Central memory CD4-positive, alpha-beta T cell (primary cell): ENCODE measurements at regions not wholly inside any gene's neighbourhood (a gene's known extent, or its start where the extent isn't known, plus 50 kb on each side); places are given as distances from the start of the nearest gene placed in this dataset.

Source experiments
- DNase-seq: peaks from one replicate; pipeline ENCODE4 v3.0.0; 2022

DNA sequence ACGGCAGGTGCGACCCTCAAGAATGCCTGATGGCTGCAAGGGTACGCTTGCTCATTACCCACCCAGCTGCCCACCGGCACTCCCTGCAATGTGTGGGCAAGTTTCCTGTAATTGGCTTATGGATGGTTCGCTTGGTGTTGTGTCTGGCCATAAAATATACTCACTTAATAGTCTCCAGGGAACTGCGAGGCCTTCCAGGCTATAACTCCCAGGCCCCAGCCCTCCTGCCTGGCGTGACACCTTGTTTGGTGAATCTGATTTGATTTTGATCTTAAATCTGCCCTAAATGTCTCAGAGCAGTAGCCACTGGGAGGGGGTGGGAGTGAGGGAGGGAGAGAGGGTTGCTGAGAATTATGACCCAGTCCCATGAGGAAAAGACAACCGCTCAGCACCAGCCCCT lies 572.2 kb downstream of the BUD13 start:
- no peak for DNase-seq

DNA sequence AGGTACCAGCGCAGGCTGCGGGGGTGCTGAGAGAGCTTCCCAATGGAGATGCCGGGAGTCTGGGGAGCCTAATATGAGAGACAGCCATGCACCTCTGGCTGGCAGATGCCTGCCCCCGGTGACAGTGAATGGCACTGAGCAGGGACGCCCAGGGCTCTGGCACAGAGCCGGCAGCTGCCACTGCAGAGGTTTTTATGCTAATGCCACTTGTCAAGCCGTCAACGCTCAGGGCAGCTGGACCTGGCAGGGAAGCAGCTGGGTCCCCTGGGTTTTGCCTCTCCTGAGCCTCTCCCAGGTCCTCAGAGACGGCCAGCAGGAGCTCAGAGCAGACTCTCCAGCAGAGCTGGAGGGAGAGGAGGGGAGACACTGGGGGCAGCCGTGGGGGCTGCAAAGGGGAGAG lies 573.6 kb downstream of the BUD13 start:
- DNase-seq, result no peak

DNA sequence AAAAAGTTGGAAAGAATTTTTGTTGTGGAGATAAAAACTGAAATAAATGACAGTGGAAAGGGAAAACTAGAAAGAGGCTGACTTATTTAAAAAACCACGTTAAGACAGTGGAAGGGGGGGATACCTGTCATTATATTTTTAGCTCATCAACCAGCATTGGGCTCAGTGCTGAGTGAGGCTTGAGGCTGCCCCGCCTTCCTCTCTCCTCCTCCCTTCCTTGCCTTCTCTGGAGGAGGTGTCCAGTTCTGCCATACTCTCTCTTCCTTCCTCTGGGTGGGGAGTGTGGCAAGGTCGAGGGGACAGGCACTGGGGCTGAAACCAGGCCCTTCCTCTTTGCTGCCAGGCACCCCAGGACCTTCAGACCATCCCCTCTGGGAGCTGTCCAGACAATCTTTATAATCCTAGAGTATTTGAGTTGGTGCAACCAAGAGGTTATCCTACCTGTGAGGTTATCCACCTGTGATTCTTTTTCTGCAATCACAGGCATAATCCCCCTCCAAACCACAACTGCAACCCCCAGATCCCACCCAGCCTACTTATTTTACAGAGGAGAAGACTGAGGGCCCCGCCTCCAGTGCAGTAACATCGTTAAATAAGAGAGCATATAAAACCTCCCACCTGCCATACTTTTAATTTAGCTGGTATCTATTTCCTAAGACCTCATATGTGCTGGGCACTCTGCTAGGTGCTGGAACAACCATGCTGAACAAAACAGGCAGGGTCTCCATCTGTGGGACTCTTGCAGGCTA lies 578.5 kb downstream of the BUD13 start:
- DNase-seq, result no peak

DNA sequence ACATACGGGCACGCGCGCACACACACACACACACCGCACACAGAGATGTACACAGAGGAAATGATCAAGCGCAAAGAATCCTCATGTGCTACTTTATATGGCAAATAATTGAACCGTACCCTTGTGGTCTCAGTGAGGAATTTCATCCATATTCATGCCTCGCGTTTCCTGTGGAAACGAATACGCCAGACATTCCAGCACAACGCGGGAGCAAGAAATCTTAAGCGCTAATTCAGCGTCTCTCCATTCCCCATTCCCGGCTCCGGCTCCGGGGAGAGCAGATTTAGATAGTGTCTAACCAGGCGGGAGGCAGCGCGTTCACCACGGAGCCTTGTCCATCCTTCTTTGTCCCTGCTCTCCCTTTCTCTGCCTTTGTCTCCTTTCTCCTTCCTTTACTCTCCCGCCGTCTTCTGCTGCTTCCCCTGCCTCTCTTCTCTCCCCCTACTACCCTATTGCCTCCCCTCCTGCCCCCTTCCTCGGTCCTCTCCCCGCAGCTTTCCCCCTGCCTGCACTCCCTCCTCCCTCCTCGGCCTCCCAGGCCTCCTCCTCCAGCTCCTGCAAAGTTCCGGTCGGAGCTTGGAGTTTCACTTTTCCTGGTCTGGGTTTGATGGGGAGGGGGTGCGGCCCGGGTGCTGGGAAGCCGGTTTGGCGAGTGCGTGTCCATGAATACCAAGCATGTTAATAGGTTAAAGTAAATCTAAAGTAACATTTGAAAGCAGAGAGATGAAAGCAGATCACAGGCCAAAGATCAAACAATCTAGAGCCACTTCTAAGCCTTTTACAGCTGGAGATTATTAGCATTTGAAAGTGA lies 579.3 kb downstream of the BUD13 start:
- DNase-seq, result no peak

DNA sequence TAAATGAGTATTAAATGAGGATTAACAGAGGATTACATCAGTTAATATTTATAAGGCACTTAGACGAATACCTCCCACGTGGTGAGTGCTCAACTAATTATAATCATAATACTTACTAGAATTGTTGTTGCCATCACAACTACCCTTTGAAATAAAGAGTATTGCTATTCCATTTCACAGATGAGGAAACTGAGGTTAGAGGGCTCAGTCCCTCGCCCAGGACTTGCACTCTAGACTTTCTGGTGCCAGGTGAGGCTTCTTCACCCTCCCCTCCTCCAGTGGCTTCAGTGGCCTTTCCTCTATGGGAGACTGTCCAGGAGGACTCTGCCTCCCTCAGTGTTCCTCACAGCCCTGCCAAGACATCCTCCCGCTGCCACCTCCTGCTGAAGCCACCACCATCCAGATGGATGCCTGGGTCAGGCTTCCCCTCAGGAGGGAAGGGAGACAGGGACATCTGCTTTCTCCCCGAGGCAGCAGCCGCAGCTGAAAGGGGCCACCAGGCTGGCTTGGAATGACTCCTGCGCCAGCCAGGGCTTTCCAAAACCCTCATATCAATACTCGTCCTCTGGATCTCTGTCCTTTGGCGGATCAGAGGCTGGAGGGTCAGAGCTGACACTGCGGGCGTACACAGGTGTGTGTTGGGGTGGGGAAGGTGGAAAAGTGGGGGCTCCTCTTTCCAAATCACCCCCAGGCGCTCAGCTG lies 580.1 kb downstream of the BUD13 start:
- no peak for DNase-seq

DNA sequence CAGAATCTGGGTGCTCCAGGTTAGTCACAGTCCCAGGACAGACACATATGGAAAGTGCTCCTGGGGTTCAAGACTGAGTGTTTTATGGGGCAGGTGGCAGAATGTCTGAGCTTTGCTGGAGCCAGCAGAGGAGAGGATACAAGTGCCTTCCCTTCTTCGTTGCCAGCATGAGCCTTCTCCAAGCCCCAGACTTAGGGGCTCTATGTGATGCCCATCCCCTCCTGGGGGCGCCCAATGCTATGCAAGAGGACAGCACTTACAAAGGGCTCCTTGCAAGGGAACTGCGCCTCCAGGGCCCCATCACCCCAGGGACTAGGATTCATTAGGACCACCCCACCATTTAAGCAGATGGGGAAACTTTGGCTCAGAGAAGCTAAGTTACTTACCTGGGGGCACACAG lies 581.9 kb downstream of the BUD13 start:
- no peak for DNase-seq

DNA sequence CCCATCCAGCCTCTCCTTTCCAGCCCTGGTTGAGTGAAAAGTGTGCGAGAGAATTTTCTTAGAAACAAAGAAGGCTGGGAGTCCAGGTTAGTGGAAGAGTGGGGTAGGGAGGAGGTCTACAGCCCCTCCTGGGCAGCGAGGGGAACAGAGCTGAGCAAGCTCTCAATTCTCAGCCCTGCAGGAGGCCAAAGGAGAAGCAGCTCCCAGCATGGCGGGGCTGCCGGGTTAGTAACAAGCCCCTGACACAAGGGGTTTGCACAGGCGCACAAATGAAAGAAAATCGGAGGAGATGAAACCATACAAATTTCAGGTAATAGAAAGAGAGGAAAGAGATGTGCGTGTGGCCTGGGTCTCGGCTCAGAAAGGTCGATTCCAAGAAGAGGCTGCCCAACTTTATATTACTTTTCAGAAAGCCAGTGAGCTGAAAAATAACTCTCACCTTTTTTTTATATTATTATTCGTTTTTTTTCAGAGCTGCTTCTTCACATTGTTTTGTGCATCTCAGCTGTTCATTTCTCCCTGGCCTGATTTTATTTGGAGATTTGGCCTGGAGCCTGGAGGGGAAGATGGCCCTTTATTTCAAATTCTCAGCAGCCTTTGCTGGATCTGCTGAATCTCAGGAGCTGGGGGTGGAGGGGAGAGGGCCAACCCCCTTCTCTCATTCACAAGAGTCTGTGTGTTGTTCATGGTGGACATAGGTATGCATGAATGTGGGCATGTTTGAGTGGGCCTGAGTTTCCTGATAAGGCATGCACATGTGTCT lies 583.2 kb downstream of the BUD13 start:
- DNase-seq, result no peak

DNA sequence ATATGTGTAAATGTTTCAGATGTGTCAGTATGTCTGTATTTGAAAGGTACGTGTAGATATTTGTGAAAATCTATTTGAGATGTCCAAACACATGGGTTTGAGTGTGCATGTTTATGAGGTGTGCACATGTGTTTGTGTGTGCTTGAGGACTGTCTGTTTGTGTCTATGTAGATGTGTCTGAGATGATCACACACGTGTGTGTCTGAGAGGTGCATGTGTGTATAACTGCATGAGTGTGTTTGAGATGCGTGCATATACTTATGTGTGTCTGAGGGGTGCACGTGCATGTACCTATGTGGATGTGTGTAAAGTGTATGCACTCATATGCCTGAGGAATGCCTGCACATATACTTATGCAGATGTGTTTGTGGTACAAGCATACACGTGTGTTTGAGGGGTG lies 584.4 kb downstream of the BUD13 start:
- no peak for DNase-seq

DNA sequence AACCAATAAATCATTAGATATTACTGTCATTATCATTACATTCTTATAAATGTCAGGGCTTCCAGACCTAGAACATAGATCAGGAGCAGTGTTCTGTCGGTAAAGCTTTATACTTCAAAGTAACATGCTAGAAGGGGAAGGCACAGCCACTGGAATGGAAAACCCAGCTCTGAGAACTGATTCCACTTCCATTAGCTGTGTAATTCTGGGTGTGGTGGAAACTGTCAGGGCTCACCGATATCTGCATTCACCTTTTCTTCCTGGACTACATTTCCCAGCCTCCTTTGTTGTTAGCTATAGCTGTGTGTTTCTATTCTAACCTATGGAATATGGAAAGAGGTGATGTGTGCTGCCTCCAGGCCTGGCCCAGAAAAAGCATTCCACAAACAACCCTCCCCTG lies 585.8 kb downstream of the BUD13 start:
- DNase-seq, result no peak

DNA sequence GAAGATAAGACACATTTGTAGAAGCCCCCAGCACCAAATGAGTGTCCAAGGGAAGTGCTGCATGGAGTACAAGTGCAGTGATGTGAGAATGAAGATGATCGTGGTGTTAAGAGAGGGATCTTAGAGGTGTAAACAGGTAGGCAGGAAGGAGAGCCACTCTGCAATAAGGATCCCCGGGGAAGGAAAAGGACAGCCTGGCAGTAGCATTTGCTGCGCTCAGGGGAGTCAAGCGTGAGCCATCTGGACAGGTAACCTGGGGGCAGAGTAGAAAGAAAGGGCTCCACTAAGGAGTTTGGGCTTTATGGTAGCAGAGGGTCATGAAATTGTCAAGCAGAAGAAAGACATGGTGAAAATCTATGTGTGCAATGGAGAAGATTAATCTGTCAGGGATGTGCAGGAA lies 587.2 kb downstream of the BUD13 start:
- DNase-seq, result no peak

DNA sequence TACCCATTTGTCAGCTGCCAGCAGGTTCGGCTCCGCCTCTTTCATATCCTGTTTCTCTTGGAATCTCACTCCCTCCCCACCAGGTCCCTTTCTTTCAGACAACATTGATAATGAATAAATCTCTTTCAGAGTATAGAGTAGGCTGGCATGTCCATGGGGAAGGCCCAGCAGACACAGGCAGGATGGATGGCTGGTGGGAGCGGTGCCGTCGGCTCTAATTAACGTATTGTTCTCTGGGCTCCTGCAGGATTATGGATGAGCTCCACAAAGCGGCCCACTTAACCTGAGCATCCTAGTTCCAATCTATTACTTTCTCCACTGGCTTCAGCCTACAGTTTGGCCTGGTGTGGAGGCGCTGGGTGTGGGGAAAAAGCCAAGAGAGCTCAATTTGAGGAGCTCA lies 588.0 kb downstream of the BUD13 start:
- no peak for DNase-seq

DNA sequence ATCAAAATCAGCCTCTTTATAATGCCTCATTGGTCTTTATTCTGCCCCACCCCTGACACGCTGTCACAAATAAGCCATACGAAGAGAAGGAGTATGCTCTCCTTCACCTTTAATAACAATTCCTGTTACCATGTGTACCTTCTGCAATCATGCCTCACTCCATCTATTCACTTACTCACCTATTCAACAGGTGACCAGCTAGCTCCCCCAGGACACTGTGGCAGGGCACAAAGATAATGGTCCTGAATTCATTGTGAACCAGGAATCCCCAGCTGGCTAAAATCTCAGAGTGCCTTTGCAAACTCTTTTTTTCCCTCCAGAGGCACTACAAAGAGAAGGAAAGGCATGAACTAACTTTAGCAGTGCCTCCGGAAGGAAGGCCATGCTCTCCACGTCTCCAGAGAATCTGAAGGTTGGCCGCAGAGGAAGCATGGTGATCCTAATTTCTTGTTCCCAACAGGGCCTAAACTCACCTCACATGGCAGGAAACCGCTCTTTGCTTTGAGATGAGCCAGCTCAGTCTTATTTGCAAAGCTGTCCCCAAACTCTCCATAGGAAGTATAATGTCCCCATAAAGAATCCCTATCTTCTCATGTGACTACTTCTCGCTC lies 590.3 kb downstream of the BUD13 start:
- DNase-seq, result no peak

DNA sequence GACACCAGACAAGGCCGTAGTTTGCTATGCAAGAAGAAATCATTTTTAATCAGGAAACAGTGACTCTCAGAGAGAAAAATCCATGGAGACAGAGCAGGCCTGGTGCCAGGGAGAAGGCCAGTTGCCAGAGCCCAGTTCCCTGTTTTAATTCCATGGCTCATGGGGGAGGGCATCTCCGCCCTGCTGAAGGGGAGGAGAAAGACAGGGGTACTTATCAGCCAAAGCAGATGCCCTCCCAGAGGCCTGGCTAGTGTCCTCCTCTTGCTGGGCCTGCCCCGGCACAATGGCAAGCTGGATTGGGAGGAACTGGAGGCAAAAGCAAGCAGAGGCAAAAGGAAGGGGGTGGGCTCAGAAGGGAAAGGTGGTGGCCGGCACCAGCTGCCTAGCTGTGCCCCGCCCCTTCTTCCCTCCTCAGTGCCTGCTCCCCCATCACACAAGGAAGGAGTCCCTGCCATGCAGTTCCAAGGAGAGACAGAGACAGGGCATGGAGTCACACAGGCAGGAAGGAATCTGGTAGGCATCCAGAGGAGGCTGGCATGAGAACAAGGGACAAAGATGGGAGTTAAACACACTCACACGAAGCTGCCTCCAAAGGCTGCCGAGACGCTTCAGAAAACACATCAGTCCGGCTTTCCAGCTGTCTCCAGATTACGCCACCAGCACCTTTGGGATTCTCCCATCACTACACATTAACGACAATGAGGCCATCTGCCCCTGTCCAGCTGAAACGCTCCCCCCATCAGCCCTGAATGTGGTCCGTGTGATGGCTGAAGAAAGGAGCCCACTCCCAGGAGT lies 591.8 kb downstream of the BUD13 start:
- DNase-seq, result no peak

DNA sequence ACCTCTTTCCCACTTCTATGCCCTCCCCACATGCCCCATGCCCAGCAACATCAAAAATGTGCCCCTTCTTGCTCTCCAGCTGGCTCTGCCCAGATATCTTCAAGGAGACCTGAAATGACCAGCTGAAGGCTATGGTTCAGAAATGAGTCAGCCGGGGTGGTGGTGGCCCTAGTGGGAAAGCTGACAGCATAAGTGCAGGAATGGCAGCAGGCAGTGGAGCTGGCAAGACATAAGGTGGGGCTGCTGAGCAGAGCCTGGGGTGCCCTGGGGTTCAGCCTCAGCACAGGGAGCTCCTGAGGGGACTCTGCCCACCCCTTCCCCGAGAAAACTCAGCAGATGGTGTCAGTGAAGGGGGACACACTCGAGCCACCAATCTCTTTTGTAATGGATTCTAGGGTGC lies 593.4 kb downstream of the BUD13 start:
- no peak for DNase-seq

DNA sequence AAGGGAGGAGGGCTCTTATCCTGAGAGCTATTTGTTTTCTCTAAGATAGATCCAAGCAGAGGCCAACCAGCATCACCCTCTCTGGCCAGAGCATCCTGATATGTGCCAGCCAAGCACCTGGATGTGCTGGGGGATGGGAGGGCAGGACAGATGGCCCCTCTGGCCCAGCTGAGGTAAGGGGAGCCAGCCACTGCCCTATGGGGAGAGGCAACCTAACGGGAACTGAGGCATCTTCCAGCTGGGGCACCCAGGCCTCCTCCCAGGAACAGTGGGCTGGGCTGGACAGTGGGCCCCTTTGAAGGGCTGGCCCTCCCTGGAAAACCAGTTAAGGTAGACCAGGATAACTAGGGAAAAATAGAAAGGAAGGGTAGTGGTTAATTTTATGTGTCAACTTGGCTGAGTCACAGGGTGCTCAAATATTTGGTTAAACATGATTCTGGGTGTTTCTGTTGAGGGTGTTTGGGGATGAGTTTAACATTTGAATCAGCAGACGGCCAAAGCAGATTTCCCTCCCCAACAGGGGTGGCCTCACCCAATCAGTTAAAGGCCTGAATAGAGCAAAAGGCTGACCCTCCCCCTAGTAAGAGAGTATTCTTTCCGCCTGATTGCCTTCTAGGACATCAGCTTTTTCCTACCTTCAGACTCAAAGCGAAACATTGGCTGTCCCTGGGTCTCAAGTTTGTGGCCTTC lies 595.1 kb downstream of the BUD13 start:
- DNase-seq, result no peak

DNA sequence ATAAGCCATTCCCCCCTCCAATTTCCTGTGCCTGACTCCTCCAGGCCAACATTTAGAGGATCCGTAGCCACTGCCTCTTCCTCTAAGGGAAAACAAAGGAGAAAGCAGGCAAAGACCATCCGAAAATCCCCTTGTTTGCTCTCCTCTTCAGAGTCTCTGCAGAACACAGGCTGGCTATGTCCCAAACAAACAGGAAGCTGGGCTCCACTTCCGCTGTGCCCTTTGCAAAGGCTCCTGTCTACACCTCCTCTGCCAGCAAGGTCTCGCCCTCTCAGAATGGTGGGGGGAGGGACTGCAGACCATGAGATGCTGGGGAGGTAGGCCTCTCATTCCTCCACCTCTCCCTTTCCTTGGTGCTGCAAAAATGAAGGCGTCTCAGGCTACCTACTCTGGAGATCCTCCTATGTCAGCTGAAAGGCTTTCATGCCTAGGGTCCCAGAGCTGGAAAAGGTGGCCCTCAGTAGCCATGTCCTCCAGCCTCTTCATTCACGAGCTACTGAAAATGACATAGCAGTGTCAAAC lies 596.2 kb downstream of the BUD13 start:
- no peak for DNase-seq

DNA sequence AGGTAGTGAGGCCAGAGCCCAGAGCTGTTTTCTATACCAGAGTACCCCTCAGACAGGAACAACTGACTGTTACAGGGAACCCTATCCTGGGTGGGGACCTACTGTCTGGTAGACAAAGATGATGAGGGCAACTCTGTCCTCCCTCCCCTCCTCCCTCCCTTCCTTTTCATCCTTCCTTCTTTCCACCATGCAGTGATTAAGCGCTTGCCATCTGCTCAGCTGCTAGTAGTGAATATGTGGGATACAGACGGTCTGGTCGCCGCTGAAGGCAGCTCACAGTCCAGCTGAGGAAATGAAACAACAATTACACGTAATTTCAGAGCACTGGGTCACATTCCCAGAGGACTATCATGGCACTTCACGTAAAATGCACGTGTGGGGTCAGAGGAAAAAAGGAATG lies 597.1 kb downstream of the BUD13 start:
- DNase-seq, result no peak

DNA sequence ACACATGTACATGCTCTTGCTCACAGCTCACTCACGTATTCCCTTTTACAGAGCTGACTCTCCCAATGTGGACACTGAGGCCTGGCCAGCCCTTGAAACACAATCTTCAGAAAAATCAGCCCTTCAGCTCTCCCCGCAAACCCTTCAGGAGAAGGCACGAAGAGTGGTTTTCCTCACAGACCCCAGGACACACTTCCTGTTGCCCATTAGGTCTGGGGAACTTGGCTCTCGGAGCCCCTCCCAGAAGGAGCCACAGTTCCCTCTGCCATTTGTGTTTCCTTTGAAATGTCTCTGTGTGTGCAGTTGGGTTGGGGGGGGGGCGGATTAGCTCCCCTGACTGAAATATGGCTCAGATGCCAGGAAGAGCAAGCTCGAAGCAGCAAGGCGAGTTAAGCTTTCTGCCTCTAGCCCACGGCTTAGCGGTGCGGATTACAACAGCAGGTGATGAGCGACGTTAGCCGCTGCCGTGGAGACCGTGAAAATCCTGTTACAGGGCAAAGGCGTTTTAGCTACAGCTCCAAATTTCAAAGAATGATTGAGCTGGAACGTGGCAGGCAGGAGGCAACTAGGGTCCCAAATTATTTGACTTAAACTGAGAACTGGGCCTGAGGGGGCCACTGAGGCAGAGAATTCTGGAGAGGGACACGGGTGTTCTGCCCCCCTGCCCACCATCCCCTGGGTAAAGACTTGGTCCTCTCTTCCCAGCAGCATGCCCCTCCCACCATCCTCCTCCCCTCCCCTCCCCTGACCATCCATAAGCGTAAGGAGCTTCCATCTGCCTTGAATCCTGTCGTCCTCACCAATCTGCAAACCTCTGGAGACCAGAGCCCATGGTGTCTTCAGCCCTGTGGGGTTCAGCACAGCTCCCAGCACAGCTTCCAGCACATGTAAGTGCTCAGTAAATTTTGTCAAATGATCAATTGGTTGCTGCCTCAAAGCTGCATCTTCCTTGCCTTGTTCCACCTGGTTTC lies 598.6 kb downstream of the BUD13 start:
- DNase-seq, result no peak

DNA sequence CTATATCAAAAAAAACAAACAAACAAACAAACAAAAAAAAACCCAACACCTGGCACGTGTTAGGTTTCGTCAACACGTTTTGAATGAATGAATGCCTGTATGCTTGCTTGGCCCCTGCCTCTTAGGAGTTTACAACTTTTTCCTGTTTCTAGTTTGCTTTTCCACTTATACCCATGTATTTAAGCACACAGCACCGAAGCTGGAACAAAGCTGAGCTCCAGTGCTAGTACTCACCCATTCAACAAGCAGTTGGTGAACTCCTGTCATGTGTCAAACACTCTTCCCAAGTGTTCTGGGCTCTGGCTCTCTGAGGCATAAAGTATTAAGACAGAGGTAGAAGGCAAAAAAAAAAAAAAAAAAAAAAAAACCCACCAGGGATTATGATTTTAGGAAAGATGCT lies 599.3 kb downstream of the BUD13 start:
- no peak for DNase-seq

DNA sequence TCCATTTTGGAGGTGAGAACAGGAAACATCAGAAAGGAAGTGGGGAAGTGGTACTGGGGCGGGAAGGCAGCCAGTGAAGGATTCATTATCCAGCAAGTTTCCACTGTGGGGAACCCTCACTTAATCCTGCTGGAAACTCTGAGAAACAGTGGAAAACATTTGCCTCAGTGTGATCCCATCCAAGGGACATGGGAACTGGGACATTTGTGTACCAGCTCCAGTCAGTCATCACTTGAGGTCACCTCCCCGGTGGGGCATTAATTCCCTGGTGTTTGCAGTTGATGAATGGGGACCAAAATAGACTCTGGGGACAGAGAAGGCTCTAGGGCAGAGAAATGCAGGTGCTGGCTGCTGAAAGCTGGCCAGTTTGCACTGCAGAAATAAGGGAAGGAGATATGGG lies 599.9 kb downstream of the BUD13 start:
- no peak for DNase-seq
